ENCODE measurements at regions not wholly inside any gene's neighbourhood (a gene's known extent, or its start where the extent isn't known, plus 50 kb on each side); places are given as distances from the start of the nearest gene placed in this dataset.

GRCh38 chr17:79676796-79677195 lies 53.9 kb upstream of the ENPP7 start:
- TF ChIP-seq CTCF (IDR thresholded peaks at IDR 0.05): no peak
- no peak overlapping the region for H3K4me3 ChIP-seq
- no peak overlapping the region for H3K27ac ChIP-seq
- H3K27me3 ChIP-seq: peaks cover under 1% of the 10 kb centered on the region
- no peak for DNase-seq
- peaks cover 4% of the 10 kb centered on the region for H3K9me3 ChIP-seq
- no peaks in the 10 kb centered on the region for H3K4me1 ChIP-seq
- intact Hi-C loops (cut with DNase I): no loop called here
- no peak for ATAC-seq
- H3K36me3 ChIP-seq: no peaks in the 10 kb centered on the region

- no peaks in the 10 kb centered on the region for H3K36me3 ChIP-seq
- peaks cover 7% of the 10 kb centered on the region for H3K27me3 ChIP-seq
- H3K4me3 ChIP-seq: no peak overlapping the region
- H3K9me3 ChIP-seq: peaks cover 4% of the 10 kb centered on the region
- no peak for TF ChIP-seq CTCF (IDR thresholded peaks at IDR 0.05)
- no peak overlapping the region for H3K27ac ChIP-seq
- H3K4me1 ChIP-seq: no peaks in the 10 kb centered on the region
- intact Hi-C loops (cut with DNase I): no loop called here
- DNase-seq: no peak
- no peak for ATAC-seq
These were observed 55.4 kb upstream of the ENPP7 start for GRCh38 chr17:79675413-79675725.

- ATAC-seq (no peak), DNase-seq (peak; percentile 51)
- intact Hi-C loops (cut with DNase I): no loop called here
- H3K4me3 ChIP-seq: no peak overlapping the region
- TF ChIP-seq CTCF (IDR thresholded peaks at IDR 0.05): no peak
- H3K36me3 ChIP-seq: no peaks in the 10 kb centered on the region
- no peaks in the 10 kb centered on the region for H3K4me1 ChIP-seq
- H3K9me3 ChIP-seq: peaks cover 4% of the 10 kb centered on the region
- peaks cover 7% of the 10 kb centered on the region for H3K27me3 ChIP-seq
- H3K27ac ChIP-seq: no peak overlapping the region
These were observed 56.0 kb upstream of the ENPP7 start for GRCh38 chr17:79674506-79675412.

GRCh38 chr17:79673517-79673916 lies 57.2 kb upstream of the ENPP7 start:
- ATAC-seq (no peak), DNase-seq (no peak)
- Histone ChIP-seq H3K4me3 (no peak overlapping the region), H3K9me3 (peaks cover 4% of the 10 kb centered on the region), H3K27me3 (peaks cover 7% of the 10 kb centered on the region), H3K36me3 (no peaks in the 10 kb centered on the region), H3K4me1 (no peaks in the 10 kb centered on the region), H3K27ac (no peak overlapping the region)
- TF ChIP-seq CTCF (IDR thresholded peaks at IDR 0.05): no peak
- intact Hi-C loops (cut with DNase I): no loop called here

- H3K4me3 ChIP-seq: no peak overlapping the region
- ATAC-seq (no peak), DNase-seq (no peak)
- H3K36me3 ChIP-seq: no peaks in the 10 kb centered on the region
- H3K4me1 ChIP-seq: no peaks in the 10 kb centered on the region
- no peak for TF ChIP-seq CTCF (IDR thresholded peaks at IDR 0.05)
- H3K27me3 ChIP-seq: peaks cover 7% of the 10 kb centered on the region
- intact Hi-C loops (cut with DNase I): no loop called here
- no peak overlapping the region for H3K27ac ChIP-seq
- H3K9me3 ChIP-seq: peaks cover 4% of the 10 kb centered on the region
These were observed 58.2 kb upstream of the ENPP7 start for GRCh38 chr17:79672496-79672895.
